ENCODE measurements at regions not wholly inside any gene's neighbourhood (a gene's known extent, or its start where the extent isn't known, plus 50 kb on each side); places are given as distances from the start of the nearest gene placed in this dataset.
"Not testable (repeated sequence)": the region's sequence is repeated elsewhere in the genome, so short reads cannot be mapped to it uniquely, and the experiment has no call there.

DNA sequence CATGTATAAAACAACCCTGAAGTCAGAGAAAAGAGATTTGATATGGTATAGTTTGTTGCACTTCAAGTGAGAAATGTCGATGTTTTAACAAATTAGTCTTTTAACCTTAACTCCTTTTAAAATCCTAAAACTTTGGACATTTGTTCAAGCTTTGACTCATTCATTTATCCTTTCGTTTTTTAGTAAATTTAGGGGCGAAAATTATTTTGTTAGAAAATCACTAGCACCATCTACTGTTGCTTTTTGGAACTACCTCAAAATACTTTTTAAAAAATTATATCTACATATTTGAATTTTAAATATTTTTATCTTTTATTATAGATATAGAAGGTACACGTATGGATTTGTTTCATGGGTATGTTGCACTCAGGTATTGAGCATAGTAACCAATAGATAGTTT lies 165.1 kb upstream of the POF1B start:
- Histone ChIP-seq H3K27ac (ENCODE audit: low read depth, low read length) (no peak overlapping the region), H3K4me3 (ENCODE audit: low read depth, low read length) (no peak overlapping the region), H3K9ac (ENCODE audit: low read length) (no peak overlapping the region)

DNA sequence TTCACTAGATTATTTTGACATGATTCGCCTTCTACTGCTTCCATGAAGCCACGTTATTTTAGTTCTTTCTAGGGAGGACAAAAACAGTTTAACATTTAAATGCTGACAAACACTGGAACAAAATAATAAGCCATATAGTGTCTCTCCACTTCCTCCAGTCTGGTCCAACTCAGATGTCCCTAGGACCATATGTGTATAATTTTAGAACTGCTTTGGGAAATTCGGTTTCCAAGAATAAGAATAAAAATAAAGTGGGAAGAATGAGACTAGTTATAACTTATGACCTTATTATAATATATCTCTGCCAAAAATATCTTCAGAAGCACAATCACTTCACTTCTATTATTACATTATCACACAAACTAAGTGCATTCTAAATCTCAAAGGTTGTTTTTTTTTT lies 164.4 kb upstream of the POF1B start:
- no peaks in the 10 kb centered on the region; the same call in 1 of the 2 replicates for H3K27me3 ChIP-seq (ENCODE audit: control insufficient read depth, insufficient read depth, low read length)
- H3K4me1 ChIP-seq (ENCODE audit: control insufficient read depth, insufficient read depth, low read length), result no peaks in the 10 kb centered on the region
- H3K36me3 ChIP-seq (ENCODE audit: control insufficient read depth, insufficient read depth, low read length), result no peaks in the 10 kb centered on the region

More for the DNA sequence above, 165.1 kb upstream of the POF1B start:
- no peaks in the 10 kb centered on the region for H3K36me3 ChIP-seq (ENCODE audit: control insufficient read depth, insufficient read depth, low read length)
- no peaks in the 10 kb centered on the region for H3K9me3 ChIP-seq (ENCODE audit: control insufficient read depth, insufficient read depth, low read depth, low read length)
- H3K27me3 ChIP-seq (ENCODE audit: control insufficient read depth, insufficient read depth, low read length), result no peaks in the 10 kb centered on the region
- H3K4me1 ChIP-seq (ENCODE audit: control insufficient read depth, insufficient read depth, low read length), result no peaks in the 10 kb centered on the region

GRCh38 chrX:85529141-85529540 lies 149.7 kb upstream of the POF1B start:
- H3K4me3 ChIP-seq (ENCODE audit: low read depth, low read length), result peak overlapping the region; percentile 63
- peak overlapping the region; percentile 60 for H3K9ac ChIP-seq (ENCODE audit: low read length)
- not testable (repeated sequence) for H3K36me3 ChIP-seq (ENCODE audit: control insufficient read depth, insufficient read depth, low read length); H3K27ac ChIP-seq (ENCODE audit: low read depth, low read length); H3K9me3 ChIP-seq (ENCODE audit: control insufficient read depth, insufficient read depth, low read depth, low read length); H3K27me3 ChIP-seq (ENCODE audit: control insufficient read depth, insufficient read depth, low read length); H3K4me1 ChIP-seq (ENCODE audit: control insufficient read depth, insufficient read depth, low read length)

More for the DNA sequence above, 164.4 kb upstream of the POF1B start:
- H3K4me3 ChIP-seq (ENCODE audit: low read depth, low read length), result no peak overlapping the region
- H3K9me3 ChIP-seq (ENCODE audit: control insufficient read depth, insufficient read depth, low read depth, low read length), result no peaks in the 10 kb centered on the region
- H3K27ac ChIP-seq (ENCODE audit: low read depth, low read length), result no peak overlapping the region
- H3K9ac ChIP-seq (ENCODE audit: low read length), result no peak overlapping the region

DNA sequence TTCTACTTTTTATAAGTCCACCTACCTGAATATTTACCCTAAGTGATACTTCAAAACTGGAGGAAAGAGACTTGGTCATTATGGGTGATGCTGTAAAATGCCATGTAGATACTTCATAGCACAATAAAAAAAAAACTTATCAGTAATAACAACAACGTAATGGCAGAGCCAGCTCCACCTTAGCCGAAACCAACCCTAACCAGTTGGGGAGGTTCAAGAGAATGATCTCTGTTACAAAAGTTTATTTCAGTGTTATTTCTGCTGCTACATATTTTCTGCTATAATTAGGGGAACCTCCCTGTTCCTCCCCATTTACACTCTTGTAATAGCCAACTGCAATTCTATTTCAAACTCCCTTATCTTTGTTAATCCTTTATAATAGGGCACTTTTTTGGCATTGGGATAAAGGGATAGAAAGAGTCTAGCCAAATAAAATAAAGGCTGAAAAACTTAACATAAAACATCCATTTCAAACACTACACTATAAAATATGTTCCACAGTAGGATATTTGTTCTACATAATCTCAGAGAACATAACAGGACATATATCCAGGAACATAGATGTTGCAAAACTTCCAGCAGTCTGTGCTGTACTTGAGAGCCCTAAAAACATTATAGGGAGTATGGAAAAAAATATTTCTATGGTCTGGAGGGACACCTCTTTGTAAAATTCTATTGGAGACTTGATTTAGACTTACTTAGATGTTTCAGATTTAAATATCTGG lies 138.7 kb upstream of the POF1B start:
- Histone ChIP-seq H3K4me3 (ENCODE audit: low read depth, low read length) (no peak overlapping the region), H3K9me3 (ENCODE audit: control insufficient read depth, insufficient read depth, low read depth, low read length) (no peaks in the 10 kb centered on the region), H3K27me3 (ENCODE audit: control insufficient read depth, insufficient read depth, low read length) (no peaks in the 10 kb centered on the region; the same call in 1 of the 2 replicates), H3K27ac (ENCODE audit: low read depth, low read length) (no peak overlapping the region), H3K36me3 (ENCODE audit: control insufficient read depth, insufficient read depth, low read length) (no peaks in the 10 kb centered on the region), H3K4me1 (ENCODE audit: control insufficient read depth, insufficient read depth, low read length) (no peaks in the 10 kb centered on the region), H3K9ac (ENCODE audit: low read length) (no peak overlapping the region)

DNA sequence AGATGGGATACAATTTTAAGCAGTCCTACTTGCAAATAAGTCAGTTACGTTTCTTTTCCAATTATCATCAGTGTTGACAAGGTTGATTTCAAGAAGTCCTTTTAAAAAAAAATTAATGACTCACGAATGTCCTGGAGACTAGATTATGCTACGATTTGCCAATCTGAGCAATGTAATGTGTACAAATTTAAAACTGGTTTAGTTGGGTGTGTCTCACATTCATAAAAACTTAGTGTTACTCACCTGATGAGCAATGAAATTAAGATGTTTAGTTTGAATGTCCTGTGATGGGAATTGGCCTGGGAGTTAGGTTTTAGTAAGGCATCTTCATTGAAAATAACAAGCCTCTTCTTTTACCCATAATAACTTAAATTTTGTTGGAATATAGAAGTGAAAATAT lies 136.7 kb upstream of the POF1B start:
- H3K9me3 ChIP-seq (ENCODE audit: control insufficient read depth, insufficient read depth, low read depth, low read length), result no peaks in the 10 kb centered on the region
- no peaks in the 10 kb centered on the region for H3K4me1 ChIP-seq (ENCODE audit: control insufficient read depth, insufficient read depth, low read length)
- H3K27ac ChIP-seq (ENCODE audit: low read depth, low read length), result no peak overlapping the region
- no peaks in the 10 kb centered on the region; the same call in 1 of the 2 replicates for H3K27me3 ChIP-seq (ENCODE audit: control insufficient read depth, insufficient read depth, low read length)
- no peaks in the 10 kb centered on the region for H3K36me3 ChIP-seq (ENCODE audit: control insufficient read depth, insufficient read depth, low read length)
- no peak overlapping the region for H3K9ac ChIP-seq (ENCODE audit: low read length)
- H3K4me3 ChIP-seq (ENCODE audit: low read depth, low read length), result no peak overlapping the region

DNA sequence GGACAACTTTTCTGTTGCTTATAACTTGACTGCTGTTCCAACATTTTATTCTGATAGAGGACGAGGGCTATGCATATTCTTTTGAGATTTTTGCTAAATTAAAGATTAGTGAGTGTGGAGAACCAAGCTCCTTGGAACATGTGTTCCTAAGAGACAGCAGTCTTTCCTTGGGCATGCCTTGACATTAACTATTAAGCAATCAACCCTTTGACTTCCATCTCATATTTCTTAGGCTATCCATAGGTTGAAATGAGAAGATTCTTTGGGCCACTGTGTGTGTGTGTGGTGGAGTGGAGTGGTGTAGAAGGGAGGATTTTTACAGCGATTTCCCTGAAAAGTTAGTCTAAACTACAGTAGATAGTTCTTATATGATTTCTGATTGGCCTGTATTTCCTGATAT lies 127.4 kb upstream of the POF1B start:
- Histone ChIP-seq H3K36me3 (ENCODE audit: control insufficient read depth, insufficient read depth, low read length) (no peaks in the 10 kb centered on the region), H3K9ac (ENCODE audit: low read length) (no peak overlapping the region), H3K27ac (ENCODE audit: low read depth, low read length) (no peak overlapping the region), H3K27me3 (ENCODE audit: control insufficient read depth, insufficient read depth, low read length) (no peaks in the 10 kb centered on the region; the same call in 1 of the 2 replicates), H3K9me3 (ENCODE audit: control insufficient read depth, insufficient read depth, low read depth, low read length) (no peaks in the 10 kb centered on the region), H3K4me3 (ENCODE audit: low read depth, low read length) (no peak overlapping the region), H3K4me1 (ENCODE audit: control insufficient read depth, insufficient read depth, low read length) (no peaks in the 10 kb centered on the region)

DNA sequence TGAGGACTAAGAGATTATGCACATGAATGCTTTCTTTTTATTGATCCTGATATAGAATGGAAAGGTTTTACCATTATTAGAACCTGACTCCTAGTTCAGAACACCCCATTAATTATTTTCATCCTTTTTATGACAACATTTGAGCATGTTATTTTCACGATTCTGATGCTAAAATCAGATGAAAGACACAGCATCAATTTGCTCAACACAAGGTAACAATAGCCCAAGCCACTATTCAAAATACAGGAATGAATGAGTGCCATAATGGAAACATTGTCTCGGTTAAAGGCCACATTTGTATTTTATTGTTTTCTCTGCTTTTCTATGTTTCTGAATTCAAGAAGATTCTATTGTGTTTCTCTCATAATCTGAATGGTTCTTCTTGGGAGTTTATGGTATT lies 126.3 kb upstream of the POF1B start:
- no peak overlapping the region for H3K4me3 ChIP-seq (ENCODE audit: low read depth, low read length)
- H3K27me3 ChIP-seq (ENCODE audit: control insufficient read depth, insufficient read depth, low read length), result no peaks in the 10 kb centered on the region; the same call in 1 of the 2 replicates
- no peak overlapping the region for H3K9ac ChIP-seq (ENCODE audit: low read length)
- H3K4me1 ChIP-seq (ENCODE audit: control insufficient read depth, insufficient read depth, low read length), result no peaks in the 10 kb centered on the region
- no peaks in the 10 kb centered on the region for H3K36me3 ChIP-seq (ENCODE audit: control insufficient read depth, insufficient read depth, low read length)
- no peak overlapping the region for H3K27ac ChIP-seq (ENCODE audit: low read depth, low read length)
- H3K9me3 ChIP-seq (ENCODE audit: control insufficient read depth, insufficient read depth, low read depth, low read length), result no peaks in the 10 kb centered on the region

- H3K4me3 ChIP-seq (ENCODE audit: low read depth, low read length), result no peak overlapping the region
- H3K27ac ChIP-seq (ENCODE audit: low read depth, low read length), result no peak overlapping the region
- H3K9me3 ChIP-seq (ENCODE audit: control insufficient read depth, insufficient read depth, low read depth, low read length), result no peaks in the 10 kb centered on the region
- no peak overlapping the region for H3K9ac ChIP-seq (ENCODE audit: low read length)
- H3K4me1 ChIP-seq (ENCODE audit: control insufficient read depth, insufficient read depth, low read length), result no peaks in the 10 kb centered on the region
- H3K27me3 ChIP-seq (ENCODE audit: control insufficient read depth, insufficient read depth, low read length), result no peaks in the 10 kb centered on the region; the same call in 1 of the 2 replicates
- H3K36me3 ChIP-seq (ENCODE audit: control insufficient read depth, insufficient read depth, low read length), result no peaks in the 10 kb centered on the region
Observed at GRCh38 chrX:85504381-85504780, 124.9 kb upstream of the POF1B start.

- Histone ChIP-seq H3K36me3 (ENCODE audit: control insufficient read depth, insufficient read depth, low read length) (no peaks in the 10 kb centered on the region), H3K9ac (ENCODE audit: low read length) (no peak overlapping the region), H3K4me1 (ENCODE audit: control insufficient read depth, insufficient read depth, low read length) (no peaks in the 10 kb centered on the region), H3K9me3 (ENCODE audit: control insufficient read depth, insufficient read depth, low read depth, low read length) (no peaks in the 10 kb centered on the region), H3K27ac (ENCODE audit: low read depth, low read length) (no peak overlapping the region), H3K4me3 (ENCODE audit: low read depth, low read length) (no peak overlapping the region), H3K27me3 (ENCODE audit: control insufficient read depth, insufficient read depth, low read length) (no peaks in the 10 kb centered on the region; the same call in 1 of the 2 replicates)
Observed at GRCh38 chrX:85503258-85504158, 124.0 kb upstream of the POF1B start.

- H3K36me3 ChIP-seq (ENCODE audit: control insufficient read depth, insufficient read depth, low read length), result no peaks in the 10 kb centered on the region
- no peak overlapping the region for H3K9ac ChIP-seq (ENCODE audit: low read length)
- H3K9me3 ChIP-seq (ENCODE audit: control insufficient read depth, insufficient read depth, low read depth, low read length), result no peaks in the 10 kb centered on the region
- H3K27me3 ChIP-seq (ENCODE audit: control insufficient read depth, insufficient read depth, low read length), result no peaks in the 10 kb centered on the region; the same call in 1 of the 2 replicates
- H3K27ac ChIP-seq (ENCODE audit: low read depth, low read length), result no peak overlapping the region
- H3K4me1 ChIP-seq (ENCODE audit: control insufficient read depth, insufficient read depth, low read length), result no peaks in the 10 kb centered on the region
- no peak overlapping the region for H3K4me3 ChIP-seq (ENCODE audit: low read depth, low read length)
Observed at GRCh38 chrX:85501349-85501748, 121.9 kb upstream of the POF1B start.

- no peaks in the 10 kb centered on the region for H3K9me3 ChIP-seq (ENCODE audit: control insufficient read depth, insufficient read depth, low read depth, low read length)
- no peak overlapping the region for H3K27ac ChIP-seq (ENCODE audit: low read depth, low read length)
- no peaks in the 10 kb centered on the region; the same call in 1 of the 2 replicates for H3K27me3 ChIP-seq (ENCODE audit: control insufficient read depth, insufficient read depth, low read length)
- no peak overlapping the region for H3K9ac ChIP-seq (ENCODE audit: low read length)
- H3K4me3 ChIP-seq (ENCODE audit: low read depth, low read length), result no peak overlapping the region
- no peaks in the 10 kb centered on the region for H3K36me3 ChIP-seq (ENCODE audit: control insufficient read depth, insufficient read depth, low read length)
- no peaks in the 10 kb centered on the region for H3K4me1 ChIP-seq (ENCODE audit: control insufficient read depth, insufficient read depth, low read length)
Observed at GRCh38 chrX:85499400-85499799, 119.9 kb upstream of the POF1B start.

Measured in HUES6 (cell line).